HCT116 (cell line): ENCODE measurements at regions not wholly inside any gene's neighbourhood (a gene's known extent, or its start where the extent isn't known, plus 50 kb on each side); places are given as distances from the start of the nearest gene placed in this dataset.

Experiments
- ATAC-seq: fragments of 200-7000 bp; cut with Tn5 transposase; 2 replicates; pipeline ENCODE4 v1.9.1; 2020; ENCODE audit warnings: mild to moderate bottlenecking, moderate library complexity
- BruUV-seq: library from RNA; stranded (reverse); fragments of 400-500 nt; replicated peaks from 2 replicates; lab custom pipeline; 2021; lab: Mats Ljungman, UMichigan
- CTCF ChIA-PET: fragments of 300-600 bp; sonication (Branson Sonifier 250); formaldehyde crosslinking; loops from one replicate; lab custom pipeline; 2021; ENCODE audit warnings: antibody characterized with exemption; lab: Charles Lee
- POLR2A ChIA-PET: fragments of 300-600, 350-600 bp; sonication (Branson Sonifier 250); formaldehyde crosslinking; loops from one replicate; lab custom pipeline; 2021; ENCODE audit warnings: antibody characterized with exemption; lab: Charles Lee
- RAD21 ChIA-PET, 2 experiments: fragments of 300-600 bp; sonication (Branson Sonifier 250); formaldehyde crosslinking; loops; one replicate each; lab custom pipeline; 2023; ENCODE audit warnings: low total read pairs in 2 of 2; ENCODE audit not compliant: uncharacterized antibody in 2 of 2, unreplicated experiment in 2 of 2, low non-redundant PET in 1 of 2; lab: Charles Lee
- DNase-seq: peaks from one replicate; pipeline ENCODE4 v3.0.0-alpha.2; 2010; ENCODE audit warnings: low read depth, low spot score
- H2AFZ ChIP-seq: fragments of 200-600 bp; shearing (Covaris generic), sonication (generic); 2 replicates; pipeline ENCODE4 v1.6.1; 2017; ENCODE audit warnings: low read depth, mixed run types, mixed read lengths, antibody characterized with exemption, low read length; ENCODE audit not compliant: poor library complexity, severe bottlenecking
- H3K27ac ChIP-seq: 2 replicates; pipeline ENCODE4 v1.5.1; 2012; ENCODE audit warnings: low read depth, low read length
- H3K27me3 ChIP-seq: fragments of 200-600 bp; sonication (generic); 2 replicates; pipeline ENCODE4 v1.6.1; 2016; ENCODE audit warnings: mixed run types, low read length, mixed read lengths; ENCODE audit not compliant: insufficient read depth
- H3K36me3 ChIP-seq, 2 experiments: fragments of 200-500 bp in 1 of 2; fragments of 200-600 bp in 1 of 2; sonication (Bioruptor generic) in 1 of 2; sonication (generic) in 1 of 2; 2 replicates each; pipeline versions ENCODE4 v1.5.1 to v1.6.1; 2014 to 2016; ENCODE audit warnings: low read length in 2 of 2, inconsistent platforms in 1 of 2, mixed read lengths in 1 of 2, mixed run types in 1 of 2; ENCODE audit not compliant: insufficient read depth in 2 of 2, control insufficient read depth in 1 of 2
- H3K4me1 ChIP-seq, 2 experiments: fragments of 200-600 bp in 1 of 2; sonication (generic) in 1 of 2; 2 replicates each; pipeline versions ENCODE4 v1.5.1 to v1.6.1; 2012 to 2017; ENCODE audit warnings: low read length in 2 of 2, inconsistent platforms in 1 of 2, mild to moderate bottlenecking in 1 of 2, mixed read lengths in 1 of 2, mixed run types in 1 of 2, moderate library complexity in 1 of 2; ENCODE audit not compliant: insufficient read depth in 2 of 2, control insufficient read depth in 1 of 2
- H3K4me2 ChIP-seq: fragments of 200-600 bp; sonication (generic); 2 replicates; pipeline ENCODE4 v1.6.1; 2017; ENCODE audit warnings: mixed run types, low read length, mixed read lengths
- H3K4me3 ChIP-seq, 2 experiments: fragments of 200-600 bp in 1 of 2; sonication (generic) in 1 of 2; replicated peaks in 1 of 2; 2 replicates each; pipeline ENCODE4 v1.5.1; 2011 to 2016; ENCODE audit warnings: low read length in 2 of 2, control low read depth in 1 of 2, low read depth in 1 of 2, mild to moderate bottlenecking in 1 of 2, mixed read lengths in 1 of 2, mixed run types in 1 of 2
- H3K79me2 ChIP-seq: fragments of 200-600 bp; sonication (generic); 2 replicates; pipeline ENCODE4 v1.6.1; 2017; ENCODE audit warnings: mild to moderate bottlenecking, mixed run types, low read length, moderate library complexity, mixed read lengths; ENCODE audit not compliant: insufficient read depth
- H3K9ac ChIP-seq: fragments of 200-600 bp; sonication (generic); 2 replicates; pipeline ENCODE4 v1.6.1; 2016; ENCODE audit warnings: low read length, mixed read lengths
- H3K9me2 ChIP-seq: fragments of 200-600 bp; sonication (generic), shearing (Covaris generic); 2 replicates; pipeline ENCODE4 v1.6.1; 2017; ENCODE audit warnings: mixed run types, mild to moderate bottlenecking, moderate library complexity; ENCODE audit not compliant: insufficient read depth
- H3K9me3 ChIP-seq, 2 experiments: fragments of 200-500 bp in 1 of 2; fragments of 200-600 bp in 1 of 2; sonication (Bioruptor generic) in 1 of 2; sonication (generic) in 1 of 2; 2 replicates each; pipeline ENCODE4 v1.6.1; 2014 to 2017; ENCODE audit warnings: low read length in 2 of 2, mixed read lengths in 2 of 2, inconsistent platforms in 1 of 2, low read depth in 1 of 2, mild to moderate bottlenecking in 1 of 2, mixed run types in 1 of 2, moderate library complexity in 1 of 2; ENCODE audit not compliant: control insufficient read depth in 1 of 2, insufficient read depth in 1 of 2
- H4K20me1 ChIP-seq: fragments of 200-600 bp; sonication (generic), shearing (Covaris generic); 2 replicates; pipeline ENCODE4 v1.6.1; 2017; ENCODE audit warnings: mixed run types, mild to moderate bottlenecking, moderate library complexity; ENCODE audit not compliant: insufficient read depth
- CBX3 ChIP-seq: IDR thresholded peaks from 2 replicates; pipeline ENCODE4 v1.6.1; 2012; ENCODE audit warnings: low read depth
- CEBPB ChIP-seq: IDR thresholded peaks from 2 replicates; pipeline ENCODE4 v1.6.1; 2012; ENCODE audit warnings: low read depth
- ELF1 ChIP-seq: IDR thresholded peaks from 2 replicates; pipeline ENCODE4 v1.6.1; 2012; ENCODE audit warnings: low read depth, borderline replicate concordance
- EZH2 ChIP-seq: fragments of 200-600 bp; sonication (generic); IDR thresholded peaks from 2 replicates; pipeline ENCODE4 v1.6.1; 2017; ENCODE audit warnings: antibody characterized with exemption, mixed run types
- EZH2phosphoT487 ChIP-seq: fragments of 200-600 bp; IDR thresholded peaks from 2 replicates; pipeline ENCODE4 v1.6.1; 2018; ENCODE audit warnings: antibody characterized with exemption, borderline replicate concordance
- FOSL1 ChIP-seq: IDR thresholded peaks from 2 replicates; pipeline ENCODE4 v1.6.1; 2012; ENCODE audit warnings: low read depth
- POLR2A ChIP-seq: IDR thresholded peaks from 2 replicates; pipeline ENCODE4 v1.7.0; 2011; ENCODE audit warnings: borderline replicate concordance; ENCODE audit not compliant: insufficient read depth, insufficient read length; ENCODE audit errors: extremely low read depth
- RAD21 ChIP-seq: IDR thresholded peaks from 2 replicates; pipeline ENCODE4 v1.6.1; 2012; ENCODE audit warnings: low read depth, mild to moderate bottlenecking
- SP1 ChIP-seq: IDR thresholded peaks from 2 replicates; pipeline ENCODE4 v1.6.1; 2012; ENCODE audit warnings: low read depth
- TCF7L2 ChIP-seq: IDR thresholded peaks from 2 replicates; pipeline ENCODE4 v1.7.0; 2011; ENCODE audit warnings: borderline replicate concordance, inconsistent platforms; ENCODE audit not compliant: insufficient read depth, insufficient read length; ENCODE audit errors: extremely low read depth
- YY1 ChIP-seq: IDR thresholded peaks from 2 replicates; pipeline ENCODE4 v1.6.1; 2011; ENCODE audit warnings: low read length, low read depth, moderate library complexity, mild to moderate bottlenecking; ENCODE audit not compliant: insufficient replicate concordance; ENCODE audit errors: extremely low read depth
- ZFX ChIP-seq: fragments of 450-650 bp; IDR thresholded peaks from 2 replicates; pipeline ENCODE4 v1.6.1; 2017
- ZNF274 ChIP-seq: fragments of 200-500 bp; sonication (Bioruptor generic); IDR thresholded peaks from 2 replicates; pipeline ENCODE4 v1.6.1; 2014; ENCODE audit warnings: mild to moderate bottlenecking, low read depth, low read length, inconsistent platforms
- intact Hi-C: fragments of 100-400 bp; cut with micrococcal nuclease; formaldehyde crosslinking; loops from 2 replicates; pipeline ENCODE4 v1.10.0; 2022
- TF ChIP-seq, protein P1 (sequence below): IDR thresholded peaks from 2 replicates; pipeline ENCODE4 v1.6.1; 2011; ENCODE audit warnings: mild to moderate bottlenecking, low read length, moderate library complexity; ENCODE audit not compliant: insufficient replicate concordance; ENCODE audit errors: extremely low read depth
- TF ChIP-seq, protein P2 (sequence below), 3 experiments: fragments of 200-600 bp in 1 of 3; sonication (generic) in 1 of 3; IDR thresholded peaks in 2 of 3; conservative IDR thresholded peaks in 1 of 3; 2 replicates each; pipeline ENCODE4 v1.5.1; 2012 to 2017; ENCODE audit warnings: low read depth in 2 of 3, low read length in 2 of 3, antibody characterized with exemption in 1 of 3, borderline replicate concordance in 1 of 3, control low read depth in 1 of 3, mild to moderate bottlenecking in 1 of 3, mixed read lengths in 1 of 3, mixed run types in 1 of 3, moderate library complexity in 1 of 3; ENCODE audit not compliant: insufficient read depth in 1 of 3
- TF ChIP-seq, protein P3 (sequence below): IDR thresholded peaks from 2 replicates; pipeline ENCODE4 v1.6.1; 2012; ENCODE audit warnings: low read depth
- TF ChIP-seq, protein P4 (sequence below): IDR thresholded peaks from 2 replicates; pipeline ENCODE4 v1.6.1; 2012

DNA sequence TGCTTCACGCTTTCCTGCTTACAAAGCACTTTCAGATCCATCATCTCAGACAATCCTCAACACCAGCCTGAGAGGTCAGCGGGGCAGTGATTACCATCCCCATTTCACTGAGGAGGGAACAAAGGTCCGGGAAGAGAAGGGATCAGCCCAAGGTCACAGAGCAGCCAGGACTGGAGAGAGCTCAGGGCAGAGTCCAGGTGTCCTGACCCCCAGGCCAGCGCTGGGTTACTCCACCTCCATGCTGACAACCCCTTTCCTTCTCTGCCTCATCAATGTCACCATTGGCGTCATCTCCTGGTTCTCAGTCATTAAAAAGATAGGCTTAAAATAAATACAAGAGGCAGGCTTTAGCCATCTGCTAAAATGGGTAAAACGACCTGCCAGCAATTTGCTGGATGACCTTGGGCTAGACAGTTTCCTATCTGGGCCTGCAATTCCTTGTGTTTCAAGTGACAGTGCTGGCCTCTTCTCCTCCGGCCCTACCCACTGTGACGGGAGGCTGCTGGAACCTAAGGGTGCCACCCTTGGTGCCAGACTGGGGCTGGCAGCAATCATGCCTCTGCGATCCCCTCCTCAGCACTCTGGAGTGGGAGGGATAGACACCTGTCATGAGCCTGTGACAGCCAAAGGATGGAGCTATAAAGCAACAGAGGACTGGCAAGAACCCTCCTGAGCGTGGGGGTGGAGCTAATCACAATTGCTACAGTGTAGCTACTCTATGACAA, 79.5 kb upstream of the CCL1 start:
- no peaks in the 10 kb centered on the region for H3K4me1 ChIP-seq
- H3K9me3 ChIP-seq = no peaks in the 10 kb centered on the region
- H3K27me3 ChIP-seq = peaks cover 55% of the 10 kb centered on the region
- H2AFZ ChIP-seq = no peak overlapping the region
- DNase-seq = no peak
- intact Hi-C loops = no loop called here
- TF ChIP-seq EZH2phosphoT487 (no peak), FOSL1 (no peak), CBX3 (no peak), RAD21 (no peak), CEBPB (no peak), TCF7L2 (no peak), EZH2 (no peak), SP1 (no peak), POLR2A (no peak), ELF1 (no peak), ZNF274 (no peak), ZFX (no peak), YY1 (no peak)
- TF ChIP-seq, protein P1, sequence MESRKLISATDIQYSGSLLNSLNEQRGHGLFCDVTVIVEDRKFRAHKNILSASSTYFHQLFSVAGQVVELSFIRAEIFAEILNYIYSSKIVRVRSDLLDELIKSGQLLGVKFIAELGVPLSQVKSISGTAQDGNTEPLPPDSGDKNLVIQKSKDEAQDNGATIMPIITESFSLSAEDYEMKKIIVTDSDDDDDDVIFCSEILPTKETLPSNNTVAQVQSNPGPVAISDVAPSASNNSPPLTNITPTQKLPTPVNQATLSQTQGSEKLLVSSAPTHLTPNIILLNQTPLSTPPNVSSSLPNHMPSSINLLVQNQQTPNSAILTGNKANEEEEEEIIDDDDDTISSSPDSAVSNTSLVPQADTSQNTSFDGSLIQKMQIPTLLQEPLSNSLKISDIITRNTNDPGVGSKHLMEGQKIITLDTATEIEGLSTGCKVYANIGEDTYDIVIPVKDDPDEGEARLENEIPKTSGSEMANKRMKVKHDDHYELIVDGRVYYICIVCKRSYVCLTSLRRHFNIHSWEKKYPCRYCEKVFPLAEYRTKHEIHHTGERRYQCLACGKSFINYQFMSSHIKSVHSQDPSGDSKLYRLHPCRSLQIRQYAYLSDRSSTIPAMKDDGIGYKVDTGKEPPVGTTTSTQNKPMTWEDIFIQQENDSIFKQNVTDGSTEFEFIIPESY = no peak
- TF ChIP-seq, protein P2, sequence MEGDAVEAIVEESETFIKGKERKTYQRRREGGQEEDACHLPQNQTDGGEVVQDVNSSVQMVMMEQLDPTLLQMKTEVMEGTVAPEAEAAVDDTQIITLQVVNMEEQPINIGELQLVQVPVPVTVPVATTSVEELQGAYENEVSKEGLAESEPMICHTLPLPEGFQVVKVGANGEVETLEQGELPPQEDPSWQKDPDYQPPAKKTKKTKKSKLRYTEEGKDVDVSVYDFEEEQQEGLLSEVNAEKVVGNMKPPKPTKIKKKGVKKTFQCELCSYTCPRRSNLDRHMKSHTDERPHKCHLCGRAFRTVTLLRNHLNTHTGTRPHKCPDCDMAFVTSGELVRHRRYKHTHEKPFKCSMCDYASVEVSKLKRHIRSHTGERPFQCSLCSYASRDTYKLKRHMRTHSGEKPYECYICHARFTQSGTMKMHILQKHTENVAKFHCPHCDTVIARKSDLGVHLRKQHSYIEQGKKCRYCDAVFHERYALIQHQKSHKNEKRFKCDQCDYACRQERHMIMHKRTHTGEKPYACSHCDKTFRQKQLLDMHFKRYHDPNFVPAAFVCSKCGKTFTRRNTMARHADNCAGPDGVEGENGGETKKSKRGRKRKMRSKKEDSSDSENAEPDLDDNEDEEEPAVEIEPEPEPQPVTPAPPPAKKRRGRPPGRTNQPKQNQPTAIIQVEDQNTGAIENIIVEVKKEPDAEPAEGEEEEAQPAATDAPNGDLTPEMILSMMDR (IDR thresholded peaks at IDR 0.05 in 2 of 3, conservative IDR thresholded peaks at IDR 0.05 in 1 of 3; ENCODE audit: borderline replicate concordance in 1 of 3, insufficient read depth in 1 of 3, low read depth in 2 of 3, low read length in 2 of 3) = no peak
- TF ChIP-seq, protein P3, sequence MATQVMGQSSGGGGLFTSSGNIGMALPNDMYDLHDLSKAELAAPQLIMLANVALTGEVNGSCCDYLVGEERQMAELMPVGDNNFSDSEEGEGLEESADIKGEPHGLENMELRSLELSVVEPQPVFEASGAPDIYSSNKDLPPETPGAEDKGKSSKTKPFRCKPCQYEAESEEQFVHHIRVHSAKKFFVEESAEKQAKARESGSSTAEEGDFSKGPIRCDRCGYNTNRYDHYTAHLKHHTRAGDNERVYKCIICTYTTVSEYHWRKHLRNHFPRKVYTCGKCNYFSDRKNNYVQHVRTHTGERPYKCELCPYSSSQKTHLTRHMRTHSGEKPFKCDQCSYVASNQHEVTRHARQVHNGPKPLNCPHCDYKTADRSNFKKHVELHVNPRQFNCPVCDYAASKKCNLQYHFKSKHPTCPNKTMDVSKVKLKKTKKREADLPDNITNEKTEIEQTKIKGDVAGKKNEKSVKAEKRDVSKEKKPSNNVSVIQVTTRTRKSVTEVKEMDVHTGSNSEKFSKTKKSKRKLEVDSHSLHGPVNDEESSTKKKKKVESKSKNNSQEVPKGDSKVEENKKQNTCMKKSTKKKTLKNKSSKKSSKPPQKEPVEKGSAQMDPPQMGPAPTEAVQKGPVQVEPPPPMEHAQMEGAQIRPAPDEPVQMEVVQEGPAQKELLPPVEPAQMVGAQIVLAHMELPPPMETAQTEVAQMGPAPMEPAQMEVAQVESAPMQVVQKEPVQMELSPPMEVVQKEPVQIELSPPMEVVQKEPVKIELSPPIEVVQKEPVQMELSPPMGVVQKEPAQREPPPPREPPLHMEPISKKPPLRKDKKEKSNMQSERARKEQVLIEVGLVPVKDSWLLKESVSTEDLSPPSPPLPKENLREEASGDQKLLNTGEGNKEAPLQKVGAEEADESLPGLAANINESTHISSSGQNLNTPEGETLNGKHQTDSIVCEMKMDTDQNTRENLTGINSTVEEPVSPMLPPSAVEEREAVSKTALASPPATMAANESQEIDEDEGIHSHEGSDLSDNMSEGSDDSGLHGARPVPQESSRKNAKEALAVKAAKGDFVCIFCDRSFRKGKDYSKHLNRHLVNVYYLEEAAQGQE = no peak
- TF ChIP-seq, protein P4, sequence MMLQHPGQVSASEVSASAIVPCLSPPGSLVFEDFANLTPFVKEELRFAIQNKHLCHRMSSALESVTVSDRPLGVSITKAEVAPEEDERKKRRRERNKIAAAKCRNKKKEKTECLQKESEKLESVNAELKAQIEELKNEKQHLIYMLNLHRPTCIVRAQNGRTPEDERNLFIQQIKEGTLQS = no peak
- POLR2A ChIA-PET = no interaction called here
- no TSS peak for BruUV-seq
- H3K4me3 ChIP-seq = no peak overlapping the region
- RAD21 ChIA-PET = no interaction called here
- H3K4me2 ChIP-seq = no peak overlapping the region
- ATAC-seq = no peak
- H3K9ac ChIP-seq = no peak overlapping the region
- H3K9me2 ChIP-seq = no peaks in the 10 kb centered on the region
- H4K20me1 ChIP-seq = no peaks in the 10 kb centered on the region
- no peaks in the 10 kb centered on the region for H3K36me3 ChIP-seq
- no peaks in the 10 kb centered on the region for H3K79me2 ChIP-seq
- H3K27ac ChIP-seq = no peak overlapping the region
- CTCF ChIA-PET = interaction anchor here (1.1 kb wide), 1 partner anchor 678 kb away, joined by 3 read pairs; no protein-coding TSS in a partner anchor
